Retinal pigment epithelial cell (primary cell): ENCODE measurements at regions not wholly inside any gene's neighbourhood (a gene's known extent, or its start where the extent isn't known, plus 50 kb on each side); places are given as distances from the start of the nearest gene placed in this dataset.
"Not testable (repeated sequence)": the region's sequence is repeated elsewhere in the genome, so short reads cannot be mapped to it uniquely, and the experiment has no call there.

Source experiments
- DNase-seq: peaks from one replicate; pipeline ENCODE4 v3.0.0-alpha.2; 2010; ENCODE audit warnings: low read depth
- H3K4me3 ChIP-seq: 2 replicates; pipeline ENCODE4 v1.5.1; 2011; ENCODE audit warnings: mild to moderate bottlenecking, low read length, control low read depth, moderate library complexity
- TF ChIP-seq, protein P1 (sequence below): conservative IDR thresholded peaks from 2 replicates; pipeline ENCODE4 v1.5.1; 2011; ENCODE audit warnings: low read depth, low read length, control low read depth, inconsistent platforms

DNA sequence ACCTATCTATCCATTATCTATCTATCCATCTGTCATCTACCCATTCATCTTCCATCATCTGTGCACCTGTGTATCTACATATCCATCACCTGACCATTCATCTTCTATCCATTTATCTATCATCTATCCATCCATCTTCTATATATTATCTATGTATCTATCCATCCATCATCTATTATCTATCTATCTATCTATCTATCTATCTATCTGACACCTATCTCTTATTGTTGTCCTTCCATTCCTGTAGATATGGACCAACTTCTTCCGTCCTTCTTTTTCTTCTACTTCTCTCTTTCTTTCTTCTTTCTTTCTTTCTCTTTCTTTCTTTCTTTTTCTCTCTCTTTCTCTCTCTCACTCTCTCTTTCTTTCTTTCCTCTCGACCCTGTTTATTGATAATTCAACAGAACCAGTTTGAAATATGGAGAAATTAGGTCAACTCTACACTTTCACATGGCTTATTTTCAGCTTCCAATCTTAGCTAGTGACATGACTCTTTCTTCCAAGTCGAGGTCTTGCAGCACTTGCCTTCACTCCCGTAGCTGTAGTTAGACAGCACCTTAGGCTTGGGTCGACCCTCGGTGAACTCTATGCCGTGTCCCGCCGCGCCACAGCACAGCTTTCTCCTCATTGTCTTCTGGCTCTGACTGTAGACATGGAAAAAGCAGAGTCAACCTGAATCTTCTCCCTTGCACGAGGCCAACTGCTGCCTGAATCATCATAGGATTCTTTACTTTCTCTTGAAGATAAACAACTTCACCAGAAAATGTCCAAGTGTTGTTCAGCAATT, 110.4 kb upstream of the EXOC2 start:
- no peak overlapping the region for H3K4me3 ChIP-seq
- TF ChIP-seq, protein P1, sequence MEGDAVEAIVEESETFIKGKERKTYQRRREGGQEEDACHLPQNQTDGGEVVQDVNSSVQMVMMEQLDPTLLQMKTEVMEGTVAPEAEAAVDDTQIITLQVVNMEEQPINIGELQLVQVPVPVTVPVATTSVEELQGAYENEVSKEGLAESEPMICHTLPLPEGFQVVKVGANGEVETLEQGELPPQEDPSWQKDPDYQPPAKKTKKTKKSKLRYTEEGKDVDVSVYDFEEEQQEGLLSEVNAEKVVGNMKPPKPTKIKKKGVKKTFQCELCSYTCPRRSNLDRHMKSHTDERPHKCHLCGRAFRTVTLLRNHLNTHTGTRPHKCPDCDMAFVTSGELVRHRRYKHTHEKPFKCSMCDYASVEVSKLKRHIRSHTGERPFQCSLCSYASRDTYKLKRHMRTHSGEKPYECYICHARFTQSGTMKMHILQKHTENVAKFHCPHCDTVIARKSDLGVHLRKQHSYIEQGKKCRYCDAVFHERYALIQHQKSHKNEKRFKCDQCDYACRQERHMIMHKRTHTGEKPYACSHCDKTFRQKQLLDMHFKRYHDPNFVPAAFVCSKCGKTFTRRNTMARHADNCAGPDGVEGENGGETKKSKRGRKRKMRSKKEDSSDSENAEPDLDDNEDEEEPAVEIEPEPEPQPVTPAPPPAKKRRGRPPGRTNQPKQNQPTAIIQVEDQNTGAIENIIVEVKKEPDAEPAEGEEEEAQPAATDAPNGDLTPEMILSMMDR: no peak
- no peak for DNase-seq

- TF ChIP-seq, protein P1: no peak
- H3K4me3 ChIP-seq: no peak overlapping the region
- DNase-seq: no peak
Observed at GRCh38 chr6:802701-803100, 109.8 kb upstream of the EXOC2 start.

DNA sequence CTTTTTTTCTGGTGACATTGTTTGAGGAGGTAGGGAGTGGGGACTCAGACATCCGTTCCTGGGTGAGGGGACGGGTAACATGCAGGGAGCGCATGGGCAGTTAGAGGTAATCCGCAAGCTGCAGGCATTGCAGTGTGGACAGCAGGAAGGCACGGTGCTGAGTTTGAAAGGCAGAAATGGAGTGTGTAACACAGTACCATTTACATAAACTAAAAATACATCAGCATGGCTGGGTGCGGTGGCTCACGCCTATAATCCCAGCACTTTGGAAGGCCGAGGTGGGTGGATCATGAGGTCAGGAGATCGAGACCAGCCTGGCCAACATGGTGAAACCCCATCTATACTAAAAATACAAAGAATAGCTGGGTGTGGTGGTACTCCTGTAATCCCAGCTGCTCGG, 109.3 kb upstream of the EXOC2 start:
- not testable (repeated sequence) for H3K4me3 ChIP-seq, DNase-seq

DNA sequence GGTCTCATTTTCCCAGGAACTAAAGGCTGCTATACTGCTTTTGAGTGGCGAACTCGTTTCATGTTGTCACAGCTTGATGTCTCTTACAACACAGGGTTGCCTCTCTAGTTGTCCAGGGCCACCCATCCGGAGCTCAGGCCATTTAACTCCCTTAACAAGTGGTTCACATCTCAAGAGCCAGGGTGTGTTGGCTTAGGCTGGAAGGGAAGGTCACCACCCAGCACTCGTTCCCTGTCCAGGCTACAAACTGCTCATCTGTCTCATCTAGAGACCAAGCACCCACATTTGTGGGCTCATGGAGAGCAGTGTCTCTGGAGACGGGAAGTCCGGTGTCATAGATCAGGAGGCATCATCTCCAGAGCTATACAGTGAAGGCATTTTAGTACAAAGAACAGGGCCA, 106.8 kb upstream of the EXOC2 start:
- no peak overlapping the region for H3K4me3 ChIP-seq
- DNase-seq: no peak
- TF ChIP-seq, protein P1: no peak

GRCh38 chr6:797479-798077, 104.6 kb upstream of the EXOC2 start:
- TF ChIP-seq, protein P1: peak; percentile 74
- H3K4me3 ChIP-seq: no peak overlapping the region
- peak; percentile 15 for DNase-seq

DNA sequence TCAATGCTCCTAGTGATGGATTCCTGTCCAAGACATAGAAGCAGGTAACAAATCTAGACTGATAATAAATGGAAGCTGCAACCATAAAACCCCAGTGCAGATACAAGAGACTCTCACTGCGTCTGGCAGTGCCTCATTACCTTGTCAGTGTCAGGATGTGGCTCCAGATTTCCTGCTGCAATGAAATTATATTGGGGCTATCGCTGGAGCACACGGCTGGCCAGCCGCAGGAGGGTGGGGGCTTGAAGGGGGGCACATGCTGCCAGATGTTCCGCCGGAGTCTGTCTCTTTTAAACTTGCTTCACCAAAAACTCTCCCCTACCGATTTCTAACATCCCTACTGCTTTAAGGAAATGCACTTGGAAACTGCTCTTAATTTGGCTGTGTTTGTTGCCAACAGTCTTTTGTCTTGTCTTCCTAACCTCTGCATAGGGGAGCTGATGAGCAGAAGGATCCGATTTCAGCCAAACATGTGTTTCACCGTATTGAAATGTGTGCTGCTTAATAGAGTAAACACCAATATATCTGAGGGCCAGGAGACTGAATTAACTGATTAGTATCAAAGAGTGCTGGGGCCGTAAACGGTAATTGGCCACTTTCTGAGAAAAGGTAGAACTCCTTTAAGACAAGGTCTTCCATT, 102.2 kb upstream of the EXOC2 start:
- TF ChIP-seq, protein P1: no peak
- no peak for DNase-seq
- no peak overlapping the region for H3K4me3 ChIP-seq

GRCh38 chr6:793261-793660, 100.3 kb upstream of the EXOC2 start:
- no peak overlapping the region for H3K4me3 ChIP-seq
- DNase-seq: no peak
- TF ChIP-seq, protein P1: no peak
